ENCODE measurements at regions not wholly inside any gene's neighbourhood (a gene's known extent, or its start where the extent isn't known, plus 50 kb on each side); places are given as distances from the start of the nearest gene placed in this dataset.

GRCh38 chr6:85961746-85962145 lies 319.1 kb upstream of the SYNCRIP start:
- H3K4me3 ChIP-seq (replicated peaks; ENCODE audit: insufficient read depth, low read length) = no peak overlapping the region
- TF ChIP-seq, protein P1, sequence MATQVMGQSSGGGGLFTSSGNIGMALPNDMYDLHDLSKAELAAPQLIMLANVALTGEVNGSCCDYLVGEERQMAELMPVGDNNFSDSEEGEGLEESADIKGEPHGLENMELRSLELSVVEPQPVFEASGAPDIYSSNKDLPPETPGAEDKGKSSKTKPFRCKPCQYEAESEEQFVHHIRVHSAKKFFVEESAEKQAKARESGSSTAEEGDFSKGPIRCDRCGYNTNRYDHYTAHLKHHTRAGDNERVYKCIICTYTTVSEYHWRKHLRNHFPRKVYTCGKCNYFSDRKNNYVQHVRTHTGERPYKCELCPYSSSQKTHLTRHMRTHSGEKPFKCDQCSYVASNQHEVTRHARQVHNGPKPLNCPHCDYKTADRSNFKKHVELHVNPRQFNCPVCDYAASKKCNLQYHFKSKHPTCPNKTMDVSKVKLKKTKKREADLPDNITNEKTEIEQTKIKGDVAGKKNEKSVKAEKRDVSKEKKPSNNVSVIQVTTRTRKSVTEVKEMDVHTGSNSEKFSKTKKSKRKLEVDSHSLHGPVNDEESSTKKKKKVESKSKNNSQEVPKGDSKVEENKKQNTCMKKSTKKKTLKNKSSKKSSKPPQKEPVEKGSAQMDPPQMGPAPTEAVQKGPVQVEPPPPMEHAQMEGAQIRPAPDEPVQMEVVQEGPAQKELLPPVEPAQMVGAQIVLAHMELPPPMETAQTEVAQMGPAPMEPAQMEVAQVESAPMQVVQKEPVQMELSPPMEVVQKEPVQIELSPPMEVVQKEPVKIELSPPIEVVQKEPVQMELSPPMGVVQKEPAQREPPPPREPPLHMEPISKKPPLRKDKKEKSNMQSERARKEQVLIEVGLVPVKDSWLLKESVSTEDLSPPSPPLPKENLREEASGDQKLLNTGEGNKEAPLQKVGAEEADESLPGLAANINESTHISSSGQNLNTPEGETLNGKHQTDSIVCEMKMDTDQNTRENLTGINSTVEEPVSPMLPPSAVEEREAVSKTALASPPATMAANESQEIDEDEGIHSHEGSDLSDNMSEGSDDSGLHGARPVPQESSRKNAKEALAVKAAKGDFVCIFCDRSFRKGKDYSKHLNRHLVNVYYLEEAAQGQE (IDR thresholded peaks at IDR 0.05; ENCODE audit: insufficient replicate concordance, low read depth) = no peak
- no peak for TF ChIP-seq CTCF (IDR thresholded peaks at IDR 0.05; ENCODE audit: insufficient read depth, low read length)
- no peak for TF ChIP-seq POLR2AphosphoS5 (IDR thresholded peaks at IDR 0.05; ENCODE audit: low read depth)
- TF ChIP-seq GABPA (IDR thresholded peaks at IDR 0.05; ENCODE audit: low read depth) = no peak
- TF ChIP-seq SPI1 (IDR thresholded peaks at IDR 0.05; ENCODE audit: borderline replicate concordance, low read depth) = no peak
- DNase-seq (ENCODE audit: low read depth in 1 of 2, low spot score in 1 of 2) = no peak
- no peak overlapping the region for H3K27ac ChIP-seq (replicated peaks)
- H3K27me3 ChIP-seq (ENCODE audit: insufficient read depth, poor library complexity, severe bottlenecking) = no peaks in the 10 kb centered on the region

GRCh38 chr6:85961125-85961524 lies 318.4 kb upstream of the SYNCRIP start:
- Histone ChIP-seq H3K4me3 (replicated peaks; ENCODE audit: insufficient read depth, low read length) (no peak overlapping the region), H3K27ac (replicated peaks) (no peak overlapping the region), H3K27me3 (ENCODE audit: insufficient read depth, poor library complexity, severe bottlenecking) (no peaks in the 10 kb centered on the region)
- DNase-seq (ENCODE audit: low read depth in 1 of 2, low spot score in 1 of 2) = no peak
- TF ChIP-seq POLR2AphosphoS5 (IDR thresholded peaks at IDR 0.05; ENCODE audit: low read depth) = no peak

GRCh38 chr6:85948481-85948880 lies 305.8 kb upstream of the SYNCRIP start:
- no peak overlapping the region for H3K4me3 ChIP-seq (replicated peaks; ENCODE audit: insufficient read depth, low read length)
- H3K27ac ChIP-seq (replicated peaks) = no peak overlapping the region
- H3K27me3 ChIP-seq (ENCODE audit: insufficient read depth, poor library complexity, severe bottlenecking) = no peaks in the 10 kb centered on the region
- no peak for DNase-seq (ENCODE audit: low read depth in 1 of 2, low spot score in 1 of 2)
- TF ChIP-seq POLR2AphosphoS5 (IDR thresholded peaks at IDR 0.05; ENCODE audit: low read depth) (no peak), CTCF (IDR thresholded peaks at IDR 0.05; ENCODE audit: insufficient read depth, low read length) (no peak), GABPA (IDR thresholded peaks at IDR 0.05; ENCODE audit: low read depth) (no peak), SPI1 (IDR thresholded peaks at IDR 0.05; ENCODE audit: borderline replicate concordance, low read depth) (no peak)
- TF ChIP-seq, protein P1 (IDR thresholded peaks at IDR 0.05; ENCODE audit: insufficient replicate concordance, low read depth) = no peak

GRCh38 chr6:85945459-85946185 lies 302.9 kb upstream of the SYNCRIP start:
- Histone ChIP-seq H3K27ac (replicated peaks) (no peak overlapping the region), H3K27me3 (ENCODE audit: insufficient read depth, poor library complexity, severe bottlenecking) (no peaks in the 10 kb centered on the region), H3K4me3 (replicated peaks; ENCODE audit: insufficient read depth, low read length) (no peak overlapping the region)
- TF ChIP-seq SPI1 (IDR thresholded peaks at IDR 0.05; ENCODE audit: borderline replicate concordance, low read depth) (no peak), GABPA (IDR thresholded peaks at IDR 0.05; ENCODE audit: low read depth) (no peak), CTCF (IDR thresholded peaks at IDR 0.05; ENCODE audit: insufficient read depth, low read length) (no peak), POLR2AphosphoS5 (IDR thresholded peaks at IDR 0.05; ENCODE audit: low read depth) (no peak)
- TF ChIP-seq, protein P1 (IDR thresholded peaks at IDR 0.05; ENCODE audit: insufficient replicate concordance, low read depth) = no peak
- no peak for DNase-seq (ENCODE audit: low read depth in 1 of 2, low spot score in 1 of 2)
